C1 segment of cervical spinal cord (tissue), 14 donors: ENCODE measurements at regions not wholly inside any gene's neighbourhood (a gene's known extent, or its start where the extent isn't known, plus 50 kb on each side); places are given as distances from the start of the nearest gene placed in this dataset.

Experiments used
- DNase-seq, 14 donors: peaks; one replicate each; lab custom pipeline; 2025; lab: John Stamatoyannopoulos, UW

- DNase-seq, result no peak
Observed at GRCh38 chr10:62738916-62739315, 65.6 kb upstream of the ADO start.

- no peak for DNase-seq
Observed at GRCh38 chr10:62740885-62741745, 63.4 kb upstream of the ADO start.

GRCh38 chr10:62741996-62742395, 62.5 kb upstream of the ADO start:
- no peak for DNase-seq

GRCh38 chr10:62742536-62743061, 61.9 kb upstream of the ADO start:
- no peak for DNase-seq

GRCh38 chr10:62744136-62744535, 60.4 kb upstream of the ADO start:
- no peak for DNase-seq

GRCh38 chr10:62745581-62745980, 58.9 kb upstream of the ADO start:
- no peak for DNase-seq

- no peak for DNase-seq
Observed at GRCh38 chr10:62746951-62747729, 57.4 kb upstream of the ADO start.

GRCh38 chr10:62748386-62748785, 56.1 kb upstream of the ADO start:
- DNase-seq, result no peak

- no peak for DNase-seq
Observed at GRCh38 chr10:62749093-62749683, 55.3 kb upstream of the ADO start.
